ENCODE measurements at regions not wholly inside any gene's neighbourhood (a gene's known extent, or its start where the extent isn't known, plus 50 kb on each side); places are given as distances from the start of the nearest gene placed in this dataset.

- no peak for DNase-seq
These were observed 278.1 kb upstream of the CDH18 start for GRCh38 chr5:20266066-20266465.

GRCh38 chr5:20262896-20263295, 274.9 kb upstream of the CDH18 start:
- DNase-seq = no peak

GRCh38 chr5:20254748-20255147, 266.7 kb upstream of the CDH18 start:
- no peak for DNase-seq

- no peak for DNase-seq
These were observed 260.1 kb upstream of the CDH18 start for GRCh38 chr5:20248118-20248517.

- DNase-seq = no peak
These were observed 257.5 kb upstream of the CDH18 start for GRCh38 chr5:20245432-20245974.

- no peak for DNase-seq
These were observed 253.4 kb upstream of the CDH18 start for GRCh38 chr5:20241351-20241750.

GRCh38 chr5:20231040-20231439, 243.0 kb upstream of the CDH18 start:
- no peak for DNase-seq

GRCh38 chr5:20230010-20230409, 242.0 kb upstream of the CDH18 start:
- no peak for DNase-seq

- DNase-seq = no peak
These were observed 241.5 kb upstream of the CDH18 start for GRCh38 chr5:20229303-20230005.

- DNase-seq = no peak
These were observed 237.0 kb upstream of the CDH18 start for GRCh38 chr5:20224966-20225365.

GRCh38 chr5:20224046-20224445, 236.0 kb upstream of the CDH18 start:
- DNase-seq = no peak

- no peak for DNase-seq
These were observed 235.5 kb upstream of the CDH18 start for GRCh38 chr5:20223451-20223850.

GRCh38 chr5:20215257-20215656, 227.3 kb upstream of the CDH18 start:
- DNase-seq = no peak

GRCh38 chr5:20213803-20214202, 225.8 kb upstream of the CDH18 start:
- DNase-seq = no peak

GRCh38 chr5:20212701-20213100, 224.7 kb upstream of the CDH18 start:
- DNase-seq = no peak

- no peak for DNase-seq
These were observed 178.5 kb upstream of the CDH18 start for GRCh38 chr5:20166456-20166855.

GRCh38 chr5:20158006-20158405, 170.0 kb upstream of the CDH18 start:
- no peak for DNase-seq

GRCh38 chr5:20157089-20157488, 169.1 kb upstream of the CDH18 start:
- DNase-seq = no peak

GRCh38 chr5:20145240-20145639, 157.2 kb upstream of the CDH18 start:
- no peak for DNase-seq

GRCh38 chr5:20129501-20129900, 141.5 kb upstream of the CDH18 start:
- no peak for DNase-seq

GRCh38 chr5:20128343-20128742, 140.3 kb upstream of the CDH18 start:
- no peak for DNase-seq

GRCh38 chr5:20114526-20114925, 126.5 kb upstream of the CDH18 start:
- no peak for DNase-seq

GRCh38 chr5:20113931-20114330, 125.9 kb upstream of the CDH18 start:
- no peak for DNase-seq

GRCh38 chr5:20113031-20113715, 125.2 kb upstream of the CDH18 start:
- no peak for DNase-seq

GRCh38 chr5:20109326-20109725, 121.3 kb upstream of the CDH18 start:
- no peak for DNase-seq
